Activated CD8-positive, alpha-beta T cell treated with anti-CD3 and anti-CD28 coated beads for 36 hours (primary cell): ENCODE measurements at regions not wholly inside any gene's neighbourhood (a gene's known extent, or its start where the extent isn't known, plus 50 kb on each side); places are given as distances from the start of the nearest gene placed in this dataset.

ENCODE experiments used
- ATAC-seq: fragments of 200-7000 bp; cut with Tn5 transposase; one replicate; pipeline ENCODE4 v1.10.0; 2021; ENCODE audit warnings: mild to moderate bottlenecking, moderate library complexity
- CTCF ChIA-PET: fragments of 350-600 bp; sonication (Branson Sonifier 250); formaldehyde crosslinking; loops from one replicate; lab custom pipeline; 2021; ENCODE audit warnings: antibody characterized with exemption; lab: Charles Lee
- POLR2A ChIA-PET: fragments of 350-600 bp; sonication (Branson Sonifier 250); formaldehyde crosslinking; loops from one replicate; lab custom pipeline; 2021; ENCODE audit warnings: antibody characterized with exemption; lab: Charles Lee
- DNase-seq: peaks from one replicate; pipeline ENCODE4 v3.0.0-alpha.2; 2020
- H3K27ac Mint-ChIP-seq: one replicate; pipeline ENCODE4 v1.8.0; 2021; ENCODE audit warnings: mild to moderate bottlenecking, mixed read lengths
- H3K27me3 Mint-ChIP-seq: one replicate; pipeline ENCODE4 v1.8.0; 2021; ENCODE audit warnings: mixed read lengths
- H3K36me3 Mint-ChIP-seq: one replicate; pipeline ENCODE4 v1.8.0; 2021; ENCODE audit warnings: low read depth, mixed read lengths
- H3K4me1 Mint-ChIP-seq: one replicate; pipeline ENCODE4 v1.8.0; 2021; ENCODE audit warnings: low read depth, mixed read lengths
- H3K4me3 Mint-ChIP-seq: one replicate; pipeline ENCODE4 v1.8.0; 2021; ENCODE audit warnings: mild to moderate bottlenecking, moderate library complexity, mixed read lengths
- H3K9me3 Mint-ChIP-seq: one replicate; pipeline ENCODE4 v1.8.0; 2021; ENCODE audit warnings: mixed read lengths
- CTCF ChIP-seq: fragments of 200-600 bp; IDR thresholded peaks from one replicate; pipeline ENCODE4 v1.8.0; 2022; ENCODE audit warnings: antibody characterized with exemption, mild to moderate bottlenecking
- intact Hi-C: fragments of 100-400 bp; cut with micrococcal nuclease; formaldehyde crosslinking; loops from one replicate; pipeline ENCODE4 v1.10.0; 2022

- Mint-ChIP-seq H3K27me3 (peaks cover 15% of the 10 kb centered on the region), H3K4me1 (no peaks in the 10 kb centered on the region), H3K27ac (no peak overlapping the region), H3K36me3 (no peaks in the 10 kb centered on the region), H3K9me3 (no peaks in the 10 kb centered on the region), H3K4me3 (no peak overlapping the region)
- peak; percentile 76 for ATAC-seq
- ChIA-PET CTCF (interaction anchor here (1.1 to 2.7 kb wide), 4 partner anchors 8 to 80 kb away, joined by 3 to 8 read pairs (median 6); no protein-coding TSS in a partner anchor), POLR2A (no interaction called here)
- peak; percentile 61 for TF ChIP-seq CTCF
- intact Hi-C loops: loop anchor here (2.0 kb wide), 1 partner anchor 80 kb away; no protein-coding TSS in a partner anchor
- DNase-seq: peak; percentile 46
Measured at GRCh38 chr1:119286587-119287181, 81.9 kb upstream of the HAO2 start.

GRCh38 chr1:119288751-119289150 is 79.8 kb upstream of the HAO2 start:
- TF ChIP-seq CTCF: no peak
- Mint-ChIP-seq H3K27ac (no peak overlapping the region), H3K27me3 (peaks cover 14% of the 10 kb centered on the region), H3K9me3 (no peaks in the 10 kb centered on the region), H3K36me3 (no peaks in the 10 kb centered on the region), H3K4me3 (no peak overlapping the region), H3K4me1 (no peaks in the 10 kb centered on the region)
- ATAC-seq (no peak), DNase-seq (no peak)
- POLR2A ChIA-PET: no interaction called here
- CTCF ChIA-PET: interaction anchor here (2.7 kb wide), 1 partner anchor 14 kb away, joined by 8 read pairs; no protein-coding TSS in a partner anchor
- intact Hi-C loops: no loop called here

- ATAC-seq (no peak), DNase-seq (no peak)
- intact Hi-C loops: no loop called here
- Mint-ChIP-seq H3K27ac (no peak overlapping the region), H3K27me3 (peaks cover 14% of the 10 kb centered on the region), H3K9me3 (no peaks in the 10 kb centered on the region), H3K4me1 (peaks cover 11% of the 10 kb centered on the region), H3K36me3 (no peaks in the 10 kb centered on the region), H3K4me3 (no peak overlapping the region)
- ChIA-PET CTCF (interaction anchor here (1.0 to 1.1 kb wide), 2 partner anchors 15 to 256 kb away, joined by 3 read pairs; no protein-coding TSS in a partner anchor), POLR2A (no interaction called here)
- no peak for TF ChIP-seq CTCF
Measured at GRCh38 chr1:119290297-119290696, 78.3 kb upstream of the HAO2 start.

GRCh38 chr1:119291611-119292206 is 76.9 kb upstream of the HAO2 start:
- ChIA-PET POLR2A (interaction anchor here (1.0 kb wide), 1 partner anchor 11 kb away, joined by 3 read pairs; no protein-coding TSS in a partner anchor), CTCF (no interaction called here)
- H3K27ac Mint-ChIP-seq: no peak overlapping the region
- H3K9me3 Mint-ChIP-seq: no peaks in the 10 kb centered on the region
- no peak overlapping the region for H3K4me3 Mint-ChIP-seq
- peaks cover 14% of the 10 kb centered on the region for H3K27me3 Mint-ChIP-seq
- no peak for TF ChIP-seq CTCF
- no peaks in the 10 kb centered on the region for H3K36me3 Mint-ChIP-seq
- DNase-seq (no peak), ATAC-seq (no peak)
- peaks cover 11% of the 10 kb centered on the region for H3K4me1 Mint-ChIP-seq
- intact Hi-C loops: no loop called here

- H3K27ac Mint-ChIP-seq: no peak overlapping the region
- intact Hi-C loops: no loop called here
- TF ChIP-seq CTCF: no peak
- no peak overlapping the region for H3K4me3 Mint-ChIP-seq
- POLR2A ChIA-PET: no interaction called here
- peaks cover 15% of the 10 kb centered on the region for H3K27me3 Mint-ChIP-seq
- DNase-seq: no peak
- H3K36me3 Mint-ChIP-seq: no peaks in the 10 kb centered on the region
- no peaks in the 10 kb centered on the region for H3K9me3 Mint-ChIP-seq
- no peak for ATAC-seq
- CTCF ChIA-PET: no interaction called here
- H3K4me1 Mint-ChIP-seq: peaks cover 16% of the 10 kb centered on the region
Measured at GRCh38 chr1:119293797-119294196, 74.8 kb upstream of the HAO2 start.
